Adrenal gland (tissue), 5 donors: ENCODE measurements at regions not wholly inside any gene's neighbourhood (a gene's known extent, or its start where the extent isn't known, plus 50 kb on each side); places are given as distances from the start of the nearest gene placed in this dataset.

Source experiments
- POLR2A ChIP-seq, 2 donors: fragments of 450-650 bp; IDR thresholded peaks; one replicate each; pipeline ENCODE4 v1.6.1; 2017; ENCODE audit warnings: antibody characterized with exemption in 2 of 2, mild to moderate bottlenecking in 2 of 2, moderate library complexity in 1 of 2
- TF ChIP-seq, protein P1 (sequence below), 6 experiments: fragments of 450-650 bp in 4 of 6; fragments of 200-600 bp in 2 of 6; sonication (generic) in 1 of 6; IDR thresholded peaks; 1 replicate in 5 of 6; 2 replicates in 1 of 6; pipeline versions ENCODE4 v1.5.1 to v1.8.0; 2016 to 2021; ENCODE audit warnings: antibody characterized with exemption in 6 of 6, mild to moderate bottlenecking in 2 of 6, moderate library complexity in 1 of 6
- donor health status: DM: no; HTN: no; CAD: no.

DNA sequence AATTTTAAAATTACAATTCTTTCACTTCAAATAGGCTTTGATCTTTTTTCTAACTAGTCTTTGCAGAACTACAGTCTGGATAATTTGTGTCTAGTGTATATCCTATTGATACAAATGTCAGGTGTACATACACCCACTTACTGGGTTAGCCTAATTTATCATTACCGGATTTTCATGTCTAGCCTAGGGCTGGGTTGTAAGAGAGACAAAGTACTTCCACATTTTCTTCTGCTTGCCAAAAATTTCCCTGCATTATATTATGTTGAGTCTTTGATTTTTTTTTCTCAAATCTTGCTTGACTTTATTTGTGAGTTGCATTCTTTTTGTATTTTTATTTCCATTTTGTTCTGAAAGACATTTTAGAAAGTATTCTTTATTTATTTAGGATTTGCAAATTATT is 284.8 kb upstream of the FZD8 start:
- TF ChIP-seq, protein P1, sequence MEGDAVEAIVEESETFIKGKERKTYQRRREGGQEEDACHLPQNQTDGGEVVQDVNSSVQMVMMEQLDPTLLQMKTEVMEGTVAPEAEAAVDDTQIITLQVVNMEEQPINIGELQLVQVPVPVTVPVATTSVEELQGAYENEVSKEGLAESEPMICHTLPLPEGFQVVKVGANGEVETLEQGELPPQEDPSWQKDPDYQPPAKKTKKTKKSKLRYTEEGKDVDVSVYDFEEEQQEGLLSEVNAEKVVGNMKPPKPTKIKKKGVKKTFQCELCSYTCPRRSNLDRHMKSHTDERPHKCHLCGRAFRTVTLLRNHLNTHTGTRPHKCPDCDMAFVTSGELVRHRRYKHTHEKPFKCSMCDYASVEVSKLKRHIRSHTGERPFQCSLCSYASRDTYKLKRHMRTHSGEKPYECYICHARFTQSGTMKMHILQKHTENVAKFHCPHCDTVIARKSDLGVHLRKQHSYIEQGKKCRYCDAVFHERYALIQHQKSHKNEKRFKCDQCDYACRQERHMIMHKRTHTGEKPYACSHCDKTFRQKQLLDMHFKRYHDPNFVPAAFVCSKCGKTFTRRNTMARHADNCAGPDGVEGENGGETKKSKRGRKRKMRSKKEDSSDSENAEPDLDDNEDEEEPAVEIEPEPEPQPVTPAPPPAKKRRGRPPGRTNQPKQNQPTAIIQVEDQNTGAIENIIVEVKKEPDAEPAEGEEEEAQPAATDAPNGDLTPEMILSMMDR (IDR thresholded peaks at IDR 0.05): no peak
- TF ChIP-seq POLR2A (IDR thresholded peaks at IDR 0.05): no peak
